H1 (cell line): ENCODE measurements at regions not wholly inside any gene's neighbourhood (a gene's known extent, or its start where the extent isn't known, plus 50 kb on each side); places are given as distances from the start of the nearest gene placed in this dataset.
"Not testable (repeated sequence)": the region's sequence is repeated elsewhere in the genome, so short reads cannot be mapped to it uniquely, and the experiment has no call there.

Source experiments
- CTCF ChIA-PET: fragments of 300-600 bp; sonication (Branson Sonifier 250); formaldehyde crosslinking; loops from one replicate; lab custom pipeline; 2021; ENCODE audit not compliant: partially characterized antibody; lab: Charles Lee
- POLR2A ChIA-PET: fragments of 300-600 bp; sonication (Branson Sonifier 250); formaldehyde crosslinking; loops from one replicate; lab custom pipeline; 2021; ENCODE audit warnings: inconsistent platforms; ENCODE audit not compliant: partially characterized antibody; lab: Charles Lee
- DNase-seq, 2 experiments: peaks; one replicate each; pipeline versions ENCODE4 v3.0.0 to v3.0.0-alpha.2; 2010 to 2022; ENCODE audit warnings: low spot score in 2 of 2, low read depth in 1 of 2, mixed read lengths in 1 of 2
- FAIRE-seq: peaks from 2 replicates; lab custom pipeline; 2011; peaks lifted over from hg19 to GRCh38; lab: Jason Lieb, UNC
- H2AFZ ChIP-seq: 2 replicates; pipeline ENCODE4 v1.8.1; 2012; ENCODE audit warnings: low read length, inconsistent platforms
- H2AK5ac ChIP-seq: 2 replicates; pipeline ENCODE4 v1.6.1; 2013; ENCODE audit warnings: low read depth, low read length
- H2BK120ac ChIP-seq: replicated peaks from 2 replicates; pipeline ENCODE3; 2013; ENCODE audit warnings: low read depth, low read length, inconsistent platforms
- H2BK12ac ChIP-seq: 2 replicates; pipeline ENCODE4 v1.6.1; 2013; ENCODE audit warnings: low read depth, low read length
- H2BK15ac ChIP-seq: 2 replicates; pipeline ENCODE4 v1.6.1; 2013; ENCODE audit warnings: low read length
- H2BK20ac ChIP-seq: 2 replicates; pipeline ENCODE4 v1.6.1; 2013; ENCODE audit warnings: low read length
- H2BK5ac ChIP-seq: 2 replicates; pipeline ENCODE4 v1.6.1; 2013; ENCODE audit warnings: low read depth, low read length
- H3K14ac ChIP-seq: 2 replicates; pipeline ENCODE4 v1.6.1; 2013; ENCODE audit warnings: inconsistent platforms; ENCODE audit not compliant: insufficient read length
- H3K18ac ChIP-seq: 2 replicates; pipeline ENCODE4 v1.6.1; 2013; ENCODE audit warnings: low read length; ENCODE audit errors: extremely low read depth
- H3K23ac ChIP-seq: 2 replicates; pipeline ENCODE4 v1.6.1; 2013; ENCODE audit warnings: inconsistent platforms; ENCODE audit not compliant: insufficient read length
- H3K23me2 ChIP-seq: 2 replicates; pipeline ENCODE4 v1.6.1; 2013; ENCODE audit warnings: low read depth, low read length
- H3K27ac ChIP-seq: 2 replicates; pipeline ENCODE4 v1.6.1; 2011; ENCODE audit warnings: low read depth, low read length, inconsistent platforms
- H3K27me3 ChIP-seq, 4 experiments: replicated peaks in 1 of 4; 1 replicate in 1 of 4; 2 replicates in 3 of 4; pipeline versions ENCODE4 v1.6.1 to v1.8.1; 2011 to 2013; ENCODE audit warnings: low read length in 3 of 4, mild to moderate bottlenecking in 3 of 4, inconsistent platforms in 2 of 4, mixed read lengths in 2 of 4, moderate library complexity in 1 of 4; ENCODE audit not compliant: control insufficient read depth in 3 of 4, insufficient read depth in 3 of 4; ENCODE audit errors: extremely low read depth in 1 of 4
- H3K36me3 ChIP-seq, 4 experiments: 2 replicates each; pipeline versions ENCODE4 v1.6.1 to v1.8.1; 2011 to 2013; ENCODE audit warnings: mild to moderate bottlenecking in 4 of 4, low read length in 3 of 4, moderate library complexity in 2 of 4, control low read depth in 1 of 4, inconsistent platforms in 1 of 4; ENCODE audit not compliant: insufficient read depth in 4 of 4, control insufficient read depth in 2 of 4
- H3K4ac ChIP-seq: replicated peaks from 2 replicates; pipeline ENCODE3; 2013; ENCODE audit warnings: low read length, low read depth, mixed read lengths, inconsistent platforms; ENCODE audit not compliant: insufficient read length
- H3K4me1 ChIP-seq, 4 experiments: replicated peaks in 1 of 4; 1 replicate in 1 of 4; 2 replicates in 3 of 4; pipeline versions ENCODE4 v1.6.1 to v1.8.1; 2011 to 2013; ENCODE audit warnings: low read length in 3 of 4, inconsistent platforms in 2 of 4, mixed read lengths in 1 of 4; ENCODE audit not compliant: insufficient read depth in 4 of 4, control insufficient read depth in 3 of 4
- H3K4me2 ChIP-seq, 2 experiments: 2 replicates each; pipeline versions ENCODE4 v1.6.1 to v1.8.1; 2011 to 2013; ENCODE audit warnings: low read depth in 2 of 2, low read length in 2 of 2, control low read depth in 1 of 2, inconsistent platforms in 1 of 2, mild to moderate bottlenecking in 1 of 2; ENCODE audit not compliant: insufficient read depth in 1 of 2
- H3K4me3 ChIP-seq, 4 experiments: fragments of 200-600, 300-600 bp in 1 of 4; sonication (generic), shearing (Covaris generic), sonication (Bioruptor Twin) in 1 of 4; 2 replicates each; pipeline versions ENCODE4 v1.5.1 to v1.8.1; 2011 to 2016; ENCODE audit warnings: low read length in 4 of 4, low read depth in 3 of 4, control low read depth in 2 of 4, inconsistent platforms in 2 of 4, mild to moderate bottlenecking in 2 of 4, mixed read lengths in 1 of 4, moderate library complexity in 1 of 4; ENCODE audit not compliant: insufficient read depth in 2 of 4; ENCODE audit errors: extremely low read depth in 1 of 4
- H3K56ac ChIP-seq: replicated peaks from 2 replicates; pipeline ENCODE3; 2013; ENCODE audit warnings: low read depth, mild to moderate bottlenecking, mixed read lengths, low read length, inconsistent platforms; ENCODE audit not compliant: insufficient read length
- H3K79me1 ChIP-seq: 2 replicates; pipeline ENCODE4 v1.6.1; 2013; ENCODE audit warnings: low read depth, low read length, control low read depth
- H3K79me2 ChIP-seq, 2 experiments: 2 replicates each; pipeline versions ENCODE4 v1.6.1 to v1.8.1; 2012 to 2013; ENCODE audit warnings: low read length in 2 of 2, mild to moderate bottlenecking in 2 of 2, inconsistent platforms in 1 of 2; ENCODE audit not compliant: insufficient read depth in 2 of 2, control insufficient read depth in 1 of 2
- H3K9ac ChIP-seq, 4 experiments: replicated peaks in 1 of 4; 1 replicate in 1 of 4; 2 replicates in 3 of 4; pipeline versions ENCODE4 v1.6.1 to v1.8.1; 2011 to 2013; ENCODE audit warnings: low read depth in 3 of 4, low read length in 3 of 4, control low read depth in 2 of 4, mild to moderate bottlenecking in 2 of 4, moderate library complexity in 2 of 4, inconsistent platforms in 1 of 4; ENCODE audit errors: extremely low read depth in 1 of 4
- H3K9me3 ChIP-seq, 2 experiments: 2 replicates each; pipeline versions ENCODE4 v1.6.1 to v1.8.1; 2012 to 2013; ENCODE audit warnings: mild to moderate bottlenecking in 2 of 2, moderate library complexity in 2 of 2, control low read depth in 1 of 2, inconsistent platforms in 1 of 2, low read depth in 1 of 2, low read length in 1 of 2, mixed read lengths in 1 of 2; ENCODE audit not compliant: insufficient read depth in 2 of 2
- H4K20me1 ChIP-seq, 2 experiments: replicated peaks in 1 of 2; 2 replicates each; pipeline versions ENCODE3 to v1.8.1; 2011 to 2013; ENCODE audit warnings: inconsistent platforms in 2 of 2, low read length in 2 of 2, mild to moderate bottlenecking in 1 of 2; ENCODE audit not compliant: insufficient read depth in 2 of 2, control insufficient read depth in 1 of 2
- H4K5ac ChIP-seq: 2 replicates; pipeline ENCODE4 v1.6.1; 2013; ENCODE audit warnings: low read length, low read depth, mixed read lengths, inconsistent platforms; ENCODE audit not compliant: insufficient read length
- H4K8ac ChIP-seq: 2 replicates; pipeline ENCODE4 v1.8.0; 2013; ENCODE audit warnings: mild to moderate bottlenecking, moderate library complexity, low read length, inconsistent platforms; ENCODE audit not compliant: insufficient read depth; ENCODE audit errors: extremely low read depth
- H4K91ac ChIP-seq: replicated peaks from 2 replicates; pipeline ENCODE3; 2013; ENCODE audit warnings: low read length, mixed read lengths, inconsistent platforms; ENCODE audit not compliant: insufficient read length
- WGBS, 2 experiments: shearing (Covaris generic) in 1 of 2; methylation state at CpG; one replicate each; pipeline versions ENCODE4 v1.1.6 to v1.1.7; 2013 to 2015; ENCODE audit warnings: low lambda C conversion rate in 2 of 2, mixed read lengths in 2 of 2, inconsistent platforms in 1 of 2, low coverage in 1 of 2, missing lambda C conversion rate in 1 of 2; ENCODE audit not compliant: insufficient replicate concordance in 2 of 2, insufficient coverage in 1 of 2, insufficient read length in 1 of 2; ENCODE audit errors: extremely low coverage in 1 of 2, missing lambda C conversion rate in 1 of 2; 5-methylcytosine and 5-hydroxymethylcytosine counted together

DNA sequence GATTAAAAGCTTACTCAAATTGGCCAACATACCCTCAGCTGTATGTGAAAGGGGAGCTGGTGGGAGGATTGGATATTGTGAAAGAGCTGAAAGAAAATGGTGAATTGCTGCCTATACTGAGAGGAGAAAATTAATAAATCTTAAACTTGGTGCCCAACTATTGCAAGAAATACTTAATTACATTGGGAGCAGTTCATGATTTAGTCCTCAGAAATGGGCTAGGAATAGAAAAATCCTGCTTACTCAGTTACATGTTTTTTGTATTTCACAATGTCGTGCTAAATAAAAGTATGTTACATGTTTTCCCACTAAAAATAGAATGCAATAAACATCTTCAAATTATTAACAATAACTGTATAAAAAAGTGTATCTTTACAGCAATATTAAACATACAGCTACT lies 100.0 kb downstream of the FAM217A start:
- H3K56ac ChIP-seq, H4K91ac ChIP-seq, H3K27me3 ChIP-seq, H4K8ac ChIP-seq, H2BK20ac ChIP-seq, H3K14ac ChIP-seq, H3K36me3 ChIP-seq, H3K79me2 ChIP-seq, H3K18ac ChIP-seq, H3K4ac ChIP-seq, H3K4me2 ChIP-seq, H2BK15ac ChIP-seq, H3K4me3 ChIP-seq, DNase-seq, H2AK5ac ChIP-seq, H3K27ac ChIP-seq, H3K79me1 ChIP-seq, H3K9ac ChIP-seq, H3K4me1 ChIP-seq, H2BK120ac ChIP-seq, H3K9me3 ChIP-seq, FAIRE-seq, H2BK12ac ChIP-seq, H4K5ac ChIP-seq, H3K23me2 ChIP-seq, H2BK5ac ChIP-seq, H3K23ac ChIP-seq, H4K20me1 ChIP-seq, H2AFZ ChIP-seq: not testable (repeated sequence)
- POLR2A ChIA-PET, result interaction anchor here (1.5 kb wide), 1 partner anchor 39 kb away, joined by 5 read pairs; no protein-coding TSS in a partner anchor
- WGBS, 2 experiments, result 74% methylated on average over 1 of the region's 1 CpG; no CpG with 5 or more reads in 1 of the 2 experiments
- CTCF ChIA-PET, result interaction anchor here (0.6 to 5.8 kb wide), 41 partner anchors 7 to 264 kb away, joined by 3 to 82 read pairs (median 8); partner anchors contain the start of gene FAM50B
